SK-N-SH (cell line): ENCODE measurements at regions not wholly inside any gene's neighbourhood (a gene's known extent, or its start where the extent isn't known, plus 50 kb on each side); places are given as distances from the start of the nearest gene placed in this dataset.

Experiments
- CTCF ChIA-PET: fragments of 300-600, 350-600 bp; formaldehyde crosslinking; extraction: SDS; loops from one replicate; lab custom pipeline; 2021; lab: Yijun Ruan, JAX
- POLR2A ChIA-PET: fragments of 350-600 bp; sonication (Branson Sonifier 250); formaldehyde crosslinking; extraction: SDS; loops from one replicate; lab custom pipeline; 2020; ENCODE audit warnings: antibody characterized with exemption, inconsistent platforms; lab: Yijun Ruan, JAX
- DNase-seq: peaks from one replicate; pipeline ENCODE4 v3.0.0; 2012
- H2AFZ ChIP-seq: fragments of 200-600 bp; sonication (generic); 2 replicates; pipeline ENCODE4 v1.8.1; 2016; ENCODE audit warnings: antibody characterized with exemption, mild to moderate bottlenecking, low read depth
- H3F3A ChIP-seq: fragments of 200-600 bp; sonication (generic); replicated peaks from 2 replicates; pipeline ENCODE3; 2016; ENCODE audit warnings: antibody characterized with exemption, mild to moderate bottlenecking; ENCODE audit not compliant: insufficient read depth
- H3K27ac ChIP-seq, 2 experiments: fragments of 200-500 bp in 1 of 2; fragments of 200-600 bp in 1 of 2; sonication (Bioruptor generic) in 1 of 2; sonication (generic), shearing (Covaris generic) in 1 of 2; 2 replicates each; pipeline versions ENCODE4 v1.5.1 to v1.6.1; 2014 to 2016; ENCODE audit warnings: low read depth in 2 of 2, inconsistent platforms in 1 of 2, low read length in 1 of 2, mild to moderate bottlenecking in 1 of 2, mixed read lengths in 1 of 2
- H3K27me3 ChIP-seq: fragments of 200-600 bp; sonication (generic), shearing (Covaris generic); 2 replicates; pipeline ENCODE4 v1.6.1; 2016; ENCODE audit warnings: mixed run types; ENCODE audit not compliant: insufficient read depth
- H3K36me3 ChIP-seq, 2 experiments: fragments of 200-500 bp in 1 of 2; fragments of 200-600 bp in 1 of 2; sonication (Bioruptor generic) in 1 of 2; sonication (generic) in 1 of 2; replicated peaks in 1 of 2; 2 replicates each; pipeline versions ENCODE3 to v1.5.1; 2014 to 2016; ENCODE audit warnings: low read length in 1 of 2, mild to moderate bottlenecking in 1 of 2; ENCODE audit not compliant: insufficient read depth in 2 of 2, control insufficient read depth in 1 of 2
- H3K4me1 ChIP-seq, 2 experiments: fragments of 200-500 bp in 1 of 2; fragments of 200-600 bp in 1 of 2; sonication (Bioruptor generic) in 1 of 2; sonication (generic), shearing (Covaris generic) in 1 of 2; 2 replicates each; pipeline versions ENCODE4 v1.5.1 to v1.6.1; 2014 to 2016; ENCODE audit warnings: low read depth in 1 of 2, low read length in 1 of 2, mixed run types in 1 of 2; ENCODE audit not compliant: insufficient read depth in 2 of 2, control insufficient read depth in 1 of 2
- H3K4me2 ChIP-seq: fragments of 200-600 bp; sonication (generic), shearing (Covaris generic); 2 replicates; pipeline ENCODE4 v1.6.1; 2017; ENCODE audit warnings: mixed run types
- H3K4me3 ChIP-seq, 2 experiments: fragments of 200-500 bp in 1 of 2; fragments of 200-600 bp in 1 of 2; sonication (Bioruptor generic) in 1 of 2; sonication (generic), shearing (Covaris generic) in 1 of 2; 2 replicates each; pipeline versions ENCODE4 v1.5.1 to v1.8.1; 2014 to 2016; ENCODE audit warnings: low read depth in 2 of 2, inconsistent platforms in 1 of 2, low read length in 1 of 2, mild to moderate bottlenecking in 1 of 2, mixed read lengths in 1 of 2, moderate library complexity in 1 of 2
- H3K79me2 ChIP-seq: fragments of 200-600 bp; sonication (generic); 2 replicates; pipeline ENCODE4 v1.8.1; 2017; ENCODE audit warnings: mild to moderate bottlenecking; ENCODE audit not compliant: insufficient read depth
- H3K9ac ChIP-seq: fragments of 200-600 bp; sonication (generic); 2 replicates; pipeline ENCODE4 v1.6.1; 2017; ENCODE audit warnings: mixed run types
- H3K9me2 ChIP-seq: fragments of 200-600 bp; sonication (generic); 2 replicates; pipeline ENCODE4 v1.6.1; 2017; ENCODE audit warnings: mixed run types
- H3K9me3 ChIP-seq: fragments of 200-600 bp; sonication (generic); 2 replicates; pipeline ENCODE4 v1.6.1; 2017; ENCODE audit warnings: mixed run types, mild to moderate bottlenecking, moderate library complexity
- H4K20me1 ChIP-seq: fragments of 200-600 bp; sonication (generic); 2 replicates; pipeline ENCODE4 v1.6.1; 2017; ENCODE audit warnings: mild to moderate bottlenecking, mixed run types; ENCODE audit not compliant: insufficient read depth
- EP300 ChIP-seq, 2 experiments: IDR thresholded peaks; 2 replicates each; pipeline versions ENCODE4 v1.4.0 to v1.6.1; 2012; ENCODE audit warnings: borderline replicate concordance in 1 of 2, low read depth in 1 of 2, low read length in 1 of 2
- EZH2phosphoT487 ChIP-seq: fragments of 200-600 bp; sonication (generic); IDR thresholded peaks from 2 replicates; pipeline ENCODE4 v1.6.1; 2017; ENCODE audit warnings: low read depth, mixed run types, mild to moderate bottlenecking, antibody characterized with exemption, moderate library complexity, borderline replicate concordance
- GABPA ChIP-seq: IDR thresholded peaks from 2 replicates; pipeline ENCODE4 v1.4.0; 2012; ENCODE audit warnings: low read depth, mild to moderate bottlenecking
- MXI1 ChIP-seq: IDR thresholded peaks from 2 replicates; pipeline ENCODE4 v1.6.1; 2012; ENCODE audit warnings: mild to moderate bottlenecking, low read depth, low read length, improper control_type of control experiment
- NRF1 ChIP-seq: IDR thresholded peaks from 2 replicates; pipeline ENCODE4 v1.6.1; 2012; ENCODE audit warnings: low read depth, mild to moderate bottlenecking, low read length
- RCOR1 ChIP-seq: fragments of 150-350 bp; IDR thresholded peaks from 2 replicates; pipeline ENCODE4 v1.6.1; 2017; ENCODE audit warnings: antibody characterized with exemption, low read length
- RFX5 ChIP-seq: IDR thresholded peaks from 2 replicates; pipeline ENCODE4 v1.6.1; 2012; ENCODE audit warnings: mild to moderate bottlenecking, improper control_type of control experiment, low read length
- RXRA ChIP-seq: IDR thresholded peaks from 2 replicates; pipeline ENCODE4 v1.4.0; 2012; ENCODE audit warnings: low read depth, mild to moderate bottlenecking, borderline replicate concordance
- SIN3A ChIP-seq: IDR thresholded peaks from 2 replicates; pipeline ENCODE4 v1.6.1; 2012; ENCODE audit warnings: low read depth, mild to moderate bottlenecking, low read length, moderate library complexity, borderline replicate concordance
- SMC3 ChIP-seq: IDR thresholded peaks from 2 replicates; pipeline ENCODE4 v1.6.1; 2012; ENCODE audit warnings: low read depth, low read length, improper control_type of control experiment
- TAF1 ChIP-seq: IDR thresholded peaks from 2 replicates; pipeline ENCODE4 v1.6.1; 2012; ENCODE audit warnings: low read depth, mild to moderate bottlenecking, low read length, moderate library complexity, borderline replicate concordance
- TCF12 ChIP-seq: IDR thresholded peaks from 2 replicates; pipeline ENCODE4 v1.4.0; 2012
- whole genome bisulfite sequencing: methylation state at CpG from one replicate; pipeline ENCODE4 v1.1.6; 2017; ENCODE audit warnings: low lambda C conversion rate; 5-methylcytosine and 5-hydroxymethylcytosine counted together
- TF ChIP-seq, protein P1 (sequence below): fragments of 150-350 bp; IDR thresholded peaks from 2 replicates; pipeline ENCODE4 v1.6.1; 2017; ENCODE audit warnings: antibody characterized with exemption, low read length, low read depth, borderline replicate concordance
- TF ChIP-seq, protein P2 (sequence below): IDR thresholded peaks from 2 replicates; pipeline ENCODE4 v1.6.1; 2012; ENCODE audit warnings: mild to moderate bottlenecking, low read depth, low read length, moderate library complexity
- TF ChIP-seq, protein P3 (sequence below): IDR thresholded peaks from 2 replicates; pipeline ENCODE4 v1.4.0; 2012; ENCODE audit warnings: low read depth, borderline replicate concordance
- TF ChIP-seq, protein P4 (sequence below): IDR thresholded peaks from 2 replicates; pipeline ENCODE4 v1.4.0; 2012; ENCODE audit warnings: low read depth, borderline replicate concordance

DNA sequence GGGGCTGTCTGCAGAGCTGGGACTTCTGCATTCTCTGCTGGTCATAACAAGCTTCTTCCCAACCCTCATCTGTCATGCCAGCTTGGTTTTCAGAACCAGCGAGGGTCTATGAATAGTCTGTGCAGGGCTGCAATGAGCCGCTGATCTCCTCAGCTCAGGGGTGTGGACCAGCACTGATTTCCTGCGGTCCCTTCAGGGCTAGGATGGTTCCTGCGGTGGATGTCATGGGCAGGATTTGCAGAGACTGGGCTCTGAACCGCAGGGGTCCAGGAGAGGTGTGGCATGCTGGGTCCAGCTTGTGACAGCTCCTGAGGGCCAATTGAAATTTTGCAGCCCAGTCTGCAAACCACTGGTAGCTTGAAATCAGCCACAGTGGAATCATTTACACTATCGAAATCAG, 188.2 kb upstream of the AGAP1 start:
- Histone ChIP-seq H3K4me1 (no peaks in the 10 kb centered on the region; a peak in 1 of 4 replicates), H3K9ac (no peak overlapping the region), H3K27me3 (no peaks in the 10 kb centered on the region; the same call in 1 of the 2 replicates), H4K20me1 (no peaks in the 10 kb centered on the region), H3K27ac (no peak overlapping the region), H3K9me3 (no peaks in the 10 kb centered on the region), H2AFZ (no peak overlapping the region), H3F3A (no peaks in the 10 kb centered on the region), H3K4me2 (no peak overlapping the region), H3K79me2 (no peaks in the 10 kb centered on the region), H3K36me3 (no peaks in the 10 kb centered on the region), H3K4me3 (no peak overlapping the region), H3K9me2 (no peaks in the 10 kb centered on the region)
- POLR2A ChIA-PET: no interaction called here
- CTCF ChIA-PET: interaction anchor here (0.7 kb wide), 1 partner anchor 11 kb away, joined by 4 read pairs; no protein-coding TSS in a partner anchor
- 55% methylated on average over 6 of the region's 6 CpGs for WGBS
- no peak for DNase-seq
- TF ChIP-seq EZH2phosphoT487 (no peak), GABPA (no peak), MXI1 (no peak), RCOR1 (no peak), EP300 (IDR thresholded peaks at IDR 0.05; ENCODE audit: borderline replicate concordance in 1 of 2, low read depth in 1 of 2, low read length in 1 of 2) (no peak), TCF12 (no peak), TAF1 (no peak), SMC3 (no peak), NRF1 (no peak), RXRA (no peak), RFX5 (no peak), SIN3A (no peak)
- TF ChIP-seq, protein P1, sequence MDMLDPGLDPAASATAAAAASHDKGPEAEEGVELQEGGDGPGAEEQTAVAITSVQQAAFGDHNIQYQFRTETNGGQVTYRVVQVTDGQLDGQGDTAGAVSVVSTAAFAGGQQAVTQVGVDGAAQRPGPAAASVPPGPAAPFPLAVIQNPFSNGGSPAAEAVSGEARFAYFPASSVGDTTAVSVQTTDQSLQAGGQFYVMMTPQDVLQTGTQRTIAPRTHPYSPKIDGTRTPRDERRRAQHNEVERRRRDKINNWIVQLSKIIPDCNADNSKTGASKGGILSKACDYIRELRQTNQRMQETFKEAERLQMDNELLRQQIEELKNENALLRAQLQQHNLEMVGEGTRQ: no peak
- TF ChIP-seq, protein P2, sequence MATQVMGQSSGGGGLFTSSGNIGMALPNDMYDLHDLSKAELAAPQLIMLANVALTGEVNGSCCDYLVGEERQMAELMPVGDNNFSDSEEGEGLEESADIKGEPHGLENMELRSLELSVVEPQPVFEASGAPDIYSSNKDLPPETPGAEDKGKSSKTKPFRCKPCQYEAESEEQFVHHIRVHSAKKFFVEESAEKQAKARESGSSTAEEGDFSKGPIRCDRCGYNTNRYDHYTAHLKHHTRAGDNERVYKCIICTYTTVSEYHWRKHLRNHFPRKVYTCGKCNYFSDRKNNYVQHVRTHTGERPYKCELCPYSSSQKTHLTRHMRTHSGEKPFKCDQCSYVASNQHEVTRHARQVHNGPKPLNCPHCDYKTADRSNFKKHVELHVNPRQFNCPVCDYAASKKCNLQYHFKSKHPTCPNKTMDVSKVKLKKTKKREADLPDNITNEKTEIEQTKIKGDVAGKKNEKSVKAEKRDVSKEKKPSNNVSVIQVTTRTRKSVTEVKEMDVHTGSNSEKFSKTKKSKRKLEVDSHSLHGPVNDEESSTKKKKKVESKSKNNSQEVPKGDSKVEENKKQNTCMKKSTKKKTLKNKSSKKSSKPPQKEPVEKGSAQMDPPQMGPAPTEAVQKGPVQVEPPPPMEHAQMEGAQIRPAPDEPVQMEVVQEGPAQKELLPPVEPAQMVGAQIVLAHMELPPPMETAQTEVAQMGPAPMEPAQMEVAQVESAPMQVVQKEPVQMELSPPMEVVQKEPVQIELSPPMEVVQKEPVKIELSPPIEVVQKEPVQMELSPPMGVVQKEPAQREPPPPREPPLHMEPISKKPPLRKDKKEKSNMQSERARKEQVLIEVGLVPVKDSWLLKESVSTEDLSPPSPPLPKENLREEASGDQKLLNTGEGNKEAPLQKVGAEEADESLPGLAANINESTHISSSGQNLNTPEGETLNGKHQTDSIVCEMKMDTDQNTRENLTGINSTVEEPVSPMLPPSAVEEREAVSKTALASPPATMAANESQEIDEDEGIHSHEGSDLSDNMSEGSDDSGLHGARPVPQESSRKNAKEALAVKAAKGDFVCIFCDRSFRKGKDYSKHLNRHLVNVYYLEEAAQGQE: no peak
- TF ChIP-seq, protein P3, sequence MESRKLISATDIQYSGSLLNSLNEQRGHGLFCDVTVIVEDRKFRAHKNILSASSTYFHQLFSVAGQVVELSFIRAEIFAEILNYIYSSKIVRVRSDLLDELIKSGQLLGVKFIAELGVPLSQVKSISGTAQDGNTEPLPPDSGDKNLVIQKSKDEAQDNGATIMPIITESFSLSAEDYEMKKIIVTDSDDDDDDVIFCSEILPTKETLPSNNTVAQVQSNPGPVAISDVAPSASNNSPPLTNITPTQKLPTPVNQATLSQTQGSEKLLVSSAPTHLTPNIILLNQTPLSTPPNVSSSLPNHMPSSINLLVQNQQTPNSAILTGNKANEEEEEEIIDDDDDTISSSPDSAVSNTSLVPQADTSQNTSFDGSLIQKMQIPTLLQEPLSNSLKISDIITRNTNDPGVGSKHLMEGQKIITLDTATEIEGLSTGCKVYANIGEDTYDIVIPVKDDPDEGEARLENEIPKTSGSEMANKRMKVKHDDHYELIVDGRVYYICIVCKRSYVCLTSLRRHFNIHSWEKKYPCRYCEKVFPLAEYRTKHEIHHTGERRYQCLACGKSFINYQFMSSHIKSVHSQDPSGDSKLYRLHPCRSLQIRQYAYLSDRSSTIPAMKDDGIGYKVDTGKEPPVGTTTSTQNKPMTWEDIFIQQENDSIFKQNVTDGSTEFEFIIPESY: no peak
- TF ChIP-seq, protein P4, sequence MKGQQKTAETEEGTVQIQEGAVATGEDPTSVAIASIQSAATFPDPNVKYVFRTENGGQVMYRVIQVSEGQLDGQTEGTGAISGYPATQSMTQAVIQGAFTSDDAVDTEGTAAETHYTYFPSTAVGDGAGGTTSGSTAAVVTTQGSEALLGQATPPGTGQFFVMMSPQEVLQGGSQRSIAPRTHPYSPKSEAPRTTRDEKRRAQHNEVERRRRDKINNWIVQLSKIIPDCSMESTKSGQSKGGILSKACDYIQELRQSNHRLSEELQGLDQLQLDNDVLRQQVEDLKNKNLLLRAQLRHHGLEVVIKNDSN: no peak
